ENCODE measurements at regions not wholly inside any gene's neighbourhood (a gene's known extent, or its start where the extent isn't known, plus 50 kb on each side); places are given as distances from the start of the nearest gene placed in this dataset.

- Histone ChIP-seq H3K27me3 (ENCODE audit: control insufficient read depth in 4 of 4, insufficient read depth in 4 of 4, low read length in 3 of 4) (no peaks in the 10 kb centered on the region), H3K4me3 (ENCODE audit: low read depth in 1 of 3, low read length in 3 of 3) (no peak overlapping the region), H3K36me3 (ENCODE audit: control insufficient read depth in 4 of 4, insufficient read depth in 3 of 4, low read depth in 1 of 4, low read length in 3 of 4) (no peaks in the 10 kb centered on the region), H3K9ac (ENCODE audit: low read depth in 1 of 2, low read length in 2 of 2) (no peak overlapping the region), H3K27ac (ENCODE audit: low read depth in 1 of 2, low read length in 2 of 2) (no peak overlapping the region), H3K9me3 (ENCODE audit: control insufficient read depth in 4 of 4, low read length in 3 of 4) (no peaks in the 10 kb centered on the region), H3K4me1 (ENCODE audit: control insufficient read depth in 4 of 4, insufficient read depth in 4 of 4, low read length in 3 of 4) (peaks cover 0 to 1% (median under 1%) of the 10 kb centered on the region in 4 donors)
- no peak for DNase-seq (ENCODE audit: low spot score)
- 89% methylated on average over 2 of the region's 2 CpGs for WGBS
- TF ChIP-seq TAF1 (conservative IDR thresholded peaks at IDR 0.05) (no peak), ATF3 (IDR thresholded peaks at IDR 0.05) (no peak), HNF4A (conservative IDR thresholded peaks at IDR 0.05) (no peak), HNF4G (IDR thresholded peaks at IDR 0.05) (no peak), FOXA1 (IDR thresholded peaks at IDR 0.05) (no peak), ZBTB33 (IDR thresholded peaks at IDR 0.05) (no peak), EGR1 (IDR thresholded peaks at IDR 0.05; ENCODE audit: low read depth in 2 of 2) (no peak), JUND (IDR thresholded peaks at IDR 0.05) (no peak), GABPA (IDR thresholded peaks at IDR 0.05 in 1 of 2, conservative IDR thresholded peaks at IDR 0.05 in 1 of 2) (no peak), RAD21 (IDR thresholded peaks at IDR 0.05) (no peak), NR2F2 (IDR thresholded peaks at IDR 0.05) (no peak), CTCF (IDR thresholded peaks at IDR 0.05; ENCODE audit: low read depth, low read length, missing input control) (no peak), MAX (IDR thresholded peaks at IDR 0.05) (no peak), SP1 (IDR thresholded peaks at IDR 0.05) (no peak), RXRA (IDR thresholded peaks at IDR 0.05) (no peak)
Measured at GRCh38 chr12:111041091-111041490, 120.7 kb upstream of the MYL2 start.

GRCh38 chr12:111040690-111041089, 120.3 kb upstream of the MYL2 start:
- Histone ChIP-seq H3K36me3 (ENCODE audit: control insufficient read depth in 4 of 4, insufficient read depth in 3 of 4, low read depth in 1 of 4, low read length in 3 of 4) (no peaks in the 10 kb centered on the region), H3K9me3 (ENCODE audit: control insufficient read depth in 4 of 4, low read length in 3 of 4) (no peaks in the 10 kb centered on the region), H3K4me3 (ENCODE audit: low read depth in 1 of 3, low read length in 3 of 3) (no peak overlapping the region), H3K27me3 (ENCODE audit: control insufficient read depth in 4 of 4, insufficient read depth in 4 of 4, low read length in 3 of 4) (no peaks in the 10 kb centered on the region), H3K9ac (ENCODE audit: low read depth in 1 of 2, low read length in 2 of 2) (no peak overlapping the region), H3K27ac (ENCODE audit: low read depth in 1 of 2, low read length in 2 of 2) (no peak overlapping the region), H3K4me1 (ENCODE audit: control insufficient read depth in 4 of 4, insufficient read depth in 4 of 4, low read length in 3 of 4) (peaks cover 0 to 5% (median 3%) of the 10 kb centered on the region in 4 donors)
- DNase-seq (ENCODE audit: low spot score), result no peak
- WGBS, result 87% methylated on average over 3 of the region's 3 CpGs
- TF ChIP-seq EGR1 (IDR thresholded peaks at IDR 0.05; ENCODE audit: low read depth in 2 of 2) (no peak), FOXA2 (IDR thresholded peaks at IDR 0.05) (no peak)

- Histone ChIP-seq H3K4me1 (ENCODE audit: control insufficient read depth in 4 of 4, insufficient read depth in 4 of 4, low read length in 3 of 4) (peaks cover 10 to 19% (median 14%) of the 10 kb centered on the region in 4 donors), H3K27ac (ENCODE audit: low read depth in 1 of 2, low read length in 2 of 2) (no peak overlapping the region), H3K36me3 (ENCODE audit: control insufficient read depth in 4 of 4, insufficient read depth in 3 of 4, low read depth in 1 of 4, low read length in 3 of 4) (no peaks in the 10 kb centered on the region), H3K27me3 (ENCODE audit: control insufficient read depth in 4 of 4, insufficient read depth in 4 of 4, low read length in 3 of 4) (no peaks in the 10 kb centered on the region), H3K9ac (ENCODE audit: low read depth in 1 of 2, low read length in 2 of 2) (no peak overlapping the region), H3K9me3 (ENCODE audit: control insufficient read depth in 4 of 4, low read length in 3 of 4) (no peaks in the 10 kb centered on the region), H3K4me3 (ENCODE audit: low read depth in 1 of 3, low read length in 3 of 3) (no peak overlapping the region)
- DNase-seq (ENCODE audit: low spot score), result no peak
- 80% methylated on average over 5 of the region's 5 CpGs for WGBS
- TF ChIP-seq FOXA1 (IDR thresholded peaks at IDR 0.05) (no peak), NR2F2 (IDR thresholded peaks at IDR 0.05) (no peak), YY1 (IDR thresholded peaks at IDR 0.05) (no peak), ATF3 (IDR thresholded peaks at IDR 0.05) (no peak), RAD21 (IDR thresholded peaks at IDR 0.05) (no peak), RXRA (IDR thresholded peaks at IDR 0.05) (no peak), FOXA2 (IDR thresholded peaks at IDR 0.05) (no peak), SP1 (IDR thresholded peaks at IDR 0.05) (no peak)
Measured at GRCh38 chr12:111038941-111039340, 118.6 kb upstream of the MYL2 start.
